GM18909 (cell line): ENCODE measurements at regions not wholly inside any gene's neighbourhood (a gene's known extent, or its start where the extent isn't known, plus 50 kb on each side); places are given as distances from the start of the nearest gene placed in this dataset.

Experiments
- ATAC-seq: cut with Tn5 transposase; IDR thresholded peaks from one replicate; pipeline ENCODE4 v1.9.1; 2021; ENCODE audit warnings: mild to moderate bottlenecking; ENCODE audit not compliant: unreplicated experiment, poor library complexity

GRCh38 chr16:9441012-9441411, 349.6 kb downstream of the HAPSTR1 start:
- ATAC-seq, result no peak

- ATAC-seq, result no peak
Observed at GRCh38 chr16:9443864-9444263, 352.4 kb downstream of the HAPSTR1 start.

GRCh38 chr16:9446471-9447194, 355.2 kb downstream of the HAPSTR1 start:
- ATAC-seq, result no peak

GRCh38 chr16:9447195-9447551, 355.7 kb downstream of the HAPSTR1 start:
- no peak for ATAC-seq

DNA sequence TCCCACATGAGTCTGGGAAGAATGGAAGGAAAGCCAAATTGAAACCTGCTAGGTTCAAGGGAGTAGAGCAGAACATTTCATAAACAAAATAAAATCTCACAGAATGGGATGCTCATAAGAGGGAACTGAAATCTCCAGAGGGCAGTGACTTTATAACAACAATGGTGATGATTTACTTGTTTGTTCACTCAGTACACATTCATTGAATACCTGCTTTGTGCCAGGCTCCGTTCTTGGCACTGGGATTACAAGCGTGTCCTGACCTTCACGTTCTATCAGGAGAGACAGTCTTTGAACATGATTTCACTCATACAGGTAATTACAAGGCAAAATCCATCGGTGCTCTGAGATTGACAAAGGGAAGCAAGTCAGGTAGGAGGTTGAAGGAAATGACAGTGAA, 356.3 kb downstream of the HAPSTR1 start:
- ATAC-seq, result no peak

- no peak for ATAC-seq
Observed at GRCh38 chr16:9449597-9449996, 358.2 kb downstream of the HAPSTR1 start.

GRCh38 chr16:9457215-9457614, 365.8 kb downstream of the HAPSTR1 start:
- no peak for ATAC-seq

DNA sequence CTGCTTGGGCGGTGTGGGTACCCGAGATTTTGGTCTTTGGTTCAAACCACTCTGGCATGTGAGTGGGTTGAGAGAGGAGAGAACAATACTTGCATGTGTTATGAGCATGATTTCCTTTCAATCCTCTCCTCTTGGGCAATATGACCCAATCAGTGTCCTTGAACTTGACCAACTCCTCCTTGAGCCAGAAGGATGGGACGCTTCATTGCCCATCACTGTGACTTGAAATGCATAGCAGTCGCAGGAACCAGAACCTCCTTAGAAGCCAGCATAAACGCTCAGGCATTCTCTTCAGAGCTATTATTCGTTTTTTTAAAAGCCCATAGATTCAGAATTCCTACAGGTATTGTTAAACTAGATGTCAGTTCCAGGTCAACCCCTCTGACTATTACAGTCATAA, 367.4 kb downstream of the HAPSTR1 start:
- ATAC-seq, result no peak

- ATAC-seq, result no peak
Observed at GRCh38 chr16:9462984-9463383, 371.5 kb downstream of the HAPSTR1 start.

- no peak for ATAC-seq
Observed at GRCh38 chr16:9463461-9463860, 372.0 kb downstream of the HAPSTR1 start.

GRCh38 chr16:9465161-9465560, 373.7 kb downstream of the HAPSTR1 start:
- ATAC-seq, result no peak

- ATAC-seq, result no peak
Observed at GRCh38 chr16:9469512-9469911, 378.1 kb downstream of the HAPSTR1 start.

DNA sequence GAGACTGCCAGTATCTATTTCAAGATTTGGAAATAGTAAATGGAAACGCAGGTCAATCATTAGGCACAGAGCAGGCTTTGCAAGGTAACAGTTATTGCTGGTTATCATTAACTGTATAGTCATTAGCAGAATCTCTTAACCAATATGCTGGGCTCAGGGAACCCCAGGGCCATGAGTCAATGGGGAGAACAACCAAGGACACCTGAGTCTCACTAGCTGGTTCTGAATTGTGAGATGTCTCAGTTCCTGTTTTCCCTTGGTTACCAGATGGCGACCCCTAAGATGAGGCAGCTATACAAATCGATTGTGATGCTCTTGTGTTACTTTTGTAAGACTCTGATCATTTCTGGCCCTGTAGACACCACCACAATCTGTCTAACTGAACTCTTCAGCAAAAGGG, 385.3 kb downstream of the HAPSTR1 start:
- ATAC-seq, result no peak

DNA sequence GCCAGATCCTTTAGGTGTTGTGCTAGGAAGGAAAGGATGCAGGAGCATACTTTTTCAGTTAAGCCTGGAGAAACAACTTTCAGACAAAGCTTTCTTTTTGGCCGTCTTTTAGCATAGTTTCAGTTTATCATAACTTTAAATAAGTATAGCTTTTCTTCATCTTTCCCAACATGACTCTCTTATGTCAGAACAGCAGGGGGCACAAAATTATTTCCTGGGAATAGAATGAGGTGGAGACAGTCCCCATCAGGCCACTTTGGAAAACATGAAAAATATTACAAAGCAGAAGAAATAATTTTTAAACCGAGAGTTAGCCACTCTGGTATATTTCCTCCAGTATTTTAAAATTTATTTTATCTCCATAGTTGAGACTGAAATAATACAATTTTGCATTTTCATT, 387.6 kb downstream of the HAPSTR1 start:
- no peak for ATAC-seq

DNA sequence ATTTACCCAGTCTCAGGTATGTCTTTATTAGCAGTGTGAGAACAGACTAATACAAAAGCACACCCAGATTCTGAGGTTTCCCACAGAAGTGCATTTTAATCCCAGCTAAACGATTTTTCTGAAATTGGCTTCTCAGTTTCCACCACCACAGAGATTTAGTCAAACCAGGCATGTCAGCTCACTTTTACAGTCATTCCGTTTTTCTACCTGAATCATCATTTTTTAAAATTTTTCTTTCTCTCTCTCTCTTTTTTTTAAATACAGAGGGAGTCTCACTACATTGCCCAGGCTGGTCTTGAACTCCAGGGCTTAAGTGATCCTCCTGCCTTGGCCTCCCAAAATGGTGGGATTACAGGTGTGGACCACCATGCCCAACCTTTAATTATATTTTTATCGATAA, 389.1 kb downstream of the HAPSTR1 start:
- no peak for ATAC-seq

DNA sequence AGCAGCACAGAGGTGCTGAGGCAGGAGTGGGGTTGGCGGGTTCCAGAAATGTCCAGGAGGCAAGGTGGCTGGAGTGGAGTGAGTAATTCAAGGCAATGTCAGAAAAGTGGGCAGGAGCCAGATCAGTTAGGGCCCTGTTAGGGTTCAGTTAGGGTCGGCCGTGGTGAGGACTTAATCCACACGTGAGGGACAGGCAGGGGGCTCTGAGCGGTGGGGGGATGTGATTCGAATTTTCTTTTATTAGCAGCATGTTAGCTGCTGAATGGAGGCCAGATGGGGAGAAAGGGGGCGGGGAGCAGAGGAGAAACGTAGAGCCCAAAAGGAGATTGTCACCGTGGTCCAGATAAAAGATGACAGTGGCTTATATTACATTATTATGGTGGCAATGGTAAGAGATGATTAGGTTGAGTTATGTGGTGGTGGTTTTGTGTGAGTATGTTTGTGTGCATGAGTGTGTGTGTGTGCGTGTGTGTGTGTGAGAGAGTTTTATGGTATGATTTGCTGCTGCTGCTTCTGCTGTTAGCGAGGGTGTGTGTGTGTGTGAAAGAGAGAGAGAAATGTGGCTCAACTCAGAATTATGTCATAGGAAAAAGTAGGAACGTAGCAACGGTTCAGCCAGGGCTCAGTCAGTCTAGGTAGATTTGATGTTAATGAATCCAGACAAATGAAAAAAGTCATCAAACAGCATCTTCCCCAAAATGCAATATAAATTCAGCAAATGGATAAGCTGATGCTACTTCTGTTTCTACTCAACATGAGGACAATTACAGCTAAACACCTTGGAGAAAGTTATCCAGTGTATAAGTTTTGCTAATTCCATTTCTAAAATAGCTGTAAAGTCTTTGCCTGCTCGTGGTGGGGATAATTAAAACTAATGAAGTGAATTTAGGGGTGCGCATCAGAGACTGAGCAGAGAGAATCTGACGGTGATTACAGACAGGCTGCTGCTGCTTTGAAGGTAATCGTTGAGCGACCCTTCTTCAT, 390.6 kb downstream of the HAPSTR1 start:
- ATAC-seq, result no peak

GRCh38 chr16:9484426-9484825, 393.0 kb downstream of the HAPSTR1 start:
- ATAC-seq, result no peak

GRCh38 chr16:9484881-9485280, 393.4 kb downstream of the HAPSTR1 start:
- ATAC-seq, result no peak

- ATAC-seq, result no peak
Observed at GRCh38 chr16:9489835-9490467, 398.5 kb downstream of the HAPSTR1 start.

- no peak for ATAC-seq
Observed at GRCh38 chr16:9495824-9496223, 404.4 kb downstream of the HAPSTR1 start.

GRCh38 chr16:9497750-9498149, 406.3 kb downstream of the HAPSTR1 start:
- no peak for ATAC-seq
